RPMI8226 (cell line): ENCODE measurements at regions not wholly inside any gene's neighbourhood (a gene's known extent, or its start where the extent isn't known, plus 50 kb on each side); places are given as distances from the start of the nearest gene placed in this dataset.
A peak's percentile ranks its signal among the peaks of the same experiment; 100 is the strongest.
"Not testable (repeated sequence)": the region's sequence is repeated elsewhere in the genome, so short reads cannot be mapped to it uniquely, and the experiment has no call there.

Experiments
- DNase-seq: peaks from one replicate; pipeline ENCODE4 v3.0.0-alpha.2; 2015

DNA sequence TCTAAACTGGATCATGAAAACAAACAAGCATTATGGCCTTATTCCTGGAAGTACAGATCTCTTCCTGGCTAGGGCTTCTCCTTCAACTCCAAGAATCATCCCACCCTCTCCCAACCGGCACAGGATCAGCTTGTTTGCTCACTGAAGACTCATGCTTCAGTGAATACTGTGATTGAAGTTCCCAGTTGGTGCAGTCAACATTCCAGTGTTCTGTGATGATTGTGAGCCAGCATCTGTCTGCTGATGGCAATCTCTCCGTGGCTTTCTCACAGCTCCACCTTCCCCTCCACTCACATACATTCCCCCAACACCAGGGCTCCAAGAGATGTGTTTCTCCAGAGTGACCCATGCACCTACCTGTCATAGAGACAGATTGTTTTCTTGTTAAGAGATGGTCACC lies 421.3 kb upstream of the BTBD3 start:
- DNase-seq = no peak

DNA sequence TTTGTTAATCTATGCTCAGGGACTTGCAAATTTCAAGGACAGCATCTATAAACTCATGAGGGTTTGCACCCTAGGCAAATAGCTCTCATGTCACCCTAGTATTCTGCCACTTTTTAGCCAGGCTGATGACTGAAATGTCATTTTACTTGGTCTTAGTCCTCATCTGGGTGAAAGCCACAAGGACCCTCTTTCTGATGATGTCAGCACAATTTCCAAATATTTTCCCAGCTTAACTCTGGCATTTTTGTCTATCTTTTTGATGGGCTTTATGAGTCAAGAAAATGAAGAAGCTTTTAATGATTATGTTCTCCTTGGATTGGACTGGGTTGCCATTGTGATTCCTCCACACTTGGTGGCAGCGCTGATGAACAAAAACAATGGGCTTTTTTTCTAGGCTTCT lies 420.1 kb upstream of the BTBD3 start:
- DNase-seq = no peak

DNA sequence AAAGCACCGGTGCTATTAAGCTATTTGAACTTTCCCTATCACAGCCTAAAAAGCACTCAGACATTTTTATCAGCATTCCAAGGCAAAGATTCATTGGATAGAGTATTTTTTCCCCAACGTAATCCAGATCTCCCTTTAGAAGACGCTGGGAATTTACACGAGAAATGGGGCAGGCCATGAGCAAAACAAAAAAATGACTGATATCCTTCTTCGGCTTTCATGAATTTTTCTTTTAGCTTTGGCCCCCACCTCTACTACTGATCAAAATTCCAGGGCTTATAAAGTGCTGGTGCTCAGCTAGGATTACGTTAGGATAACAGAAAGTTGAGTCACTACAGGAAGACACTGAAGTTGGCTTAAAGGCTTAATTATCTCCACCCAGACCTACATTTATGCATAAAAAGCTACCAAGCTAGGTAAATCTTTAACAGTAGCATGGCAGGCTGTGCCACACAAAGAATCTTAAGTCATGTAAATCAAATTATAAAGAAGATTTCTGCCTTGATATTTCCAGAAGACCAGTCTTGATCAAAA lies 418.5 kb upstream of the BTBD3 start:
- no peak for DNase-seq

DNA sequence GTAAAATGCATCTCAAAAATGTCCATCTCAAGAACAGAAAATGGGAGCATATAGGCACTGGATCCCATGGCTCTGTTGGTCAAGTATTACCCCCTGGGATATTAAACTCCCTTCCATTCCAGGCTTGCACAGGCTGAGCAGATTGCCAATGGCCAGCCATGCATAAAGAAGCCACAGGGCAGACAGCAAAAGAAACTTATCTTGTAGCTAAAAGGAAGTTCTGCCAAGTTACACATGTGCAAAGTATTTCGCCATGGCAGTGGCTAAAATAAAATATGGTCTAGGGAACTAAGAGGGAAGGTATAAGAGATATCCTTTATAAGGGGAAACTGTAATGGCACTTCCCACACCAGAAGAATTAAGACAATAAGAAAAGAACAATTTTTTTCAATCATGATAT lies 415.6 kb upstream of the BTBD3 start:
- DNase-seq = no peak

DNA sequence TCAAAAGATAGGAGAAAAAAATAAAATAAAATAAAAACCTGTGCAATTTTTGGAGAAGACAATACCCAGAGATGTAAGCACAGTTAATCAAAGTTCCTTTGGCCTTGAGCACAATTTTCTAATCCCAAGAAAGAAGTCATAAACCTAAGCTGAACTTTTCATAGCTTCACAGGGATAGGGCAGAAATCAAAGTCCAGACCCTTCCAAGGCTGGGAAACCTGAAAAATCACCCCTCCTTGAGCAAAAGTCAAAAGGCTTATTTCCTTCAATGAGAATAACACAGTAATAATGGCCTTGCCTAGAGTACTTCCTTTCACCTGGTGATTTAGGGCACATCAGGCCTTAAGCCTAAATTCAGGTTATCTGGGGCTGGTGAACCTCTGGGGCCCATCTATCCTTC lies 415.0 kb upstream of the BTBD3 start:
- DNase-seq = no peak

DNA sequence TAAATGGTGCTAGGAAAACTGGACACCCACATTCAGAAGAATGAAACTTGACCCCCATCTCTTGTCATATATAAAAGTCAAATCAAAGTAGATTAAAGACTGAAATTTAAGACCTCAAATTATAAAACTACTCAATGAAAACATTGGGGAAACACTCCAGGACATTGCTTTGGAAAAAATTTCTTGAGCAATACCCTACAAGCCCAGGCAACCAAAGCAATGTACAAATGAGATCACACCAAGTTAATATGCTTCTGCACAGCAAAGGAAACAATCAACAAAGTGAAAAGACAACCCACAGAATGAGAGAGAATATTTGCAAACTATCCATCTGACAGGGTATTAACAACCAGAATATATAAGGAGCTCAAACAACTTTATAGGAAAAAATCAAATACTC lies 407.9 kb upstream of the BTBD3 start:
- no peak for DNase-seq

DNA sequence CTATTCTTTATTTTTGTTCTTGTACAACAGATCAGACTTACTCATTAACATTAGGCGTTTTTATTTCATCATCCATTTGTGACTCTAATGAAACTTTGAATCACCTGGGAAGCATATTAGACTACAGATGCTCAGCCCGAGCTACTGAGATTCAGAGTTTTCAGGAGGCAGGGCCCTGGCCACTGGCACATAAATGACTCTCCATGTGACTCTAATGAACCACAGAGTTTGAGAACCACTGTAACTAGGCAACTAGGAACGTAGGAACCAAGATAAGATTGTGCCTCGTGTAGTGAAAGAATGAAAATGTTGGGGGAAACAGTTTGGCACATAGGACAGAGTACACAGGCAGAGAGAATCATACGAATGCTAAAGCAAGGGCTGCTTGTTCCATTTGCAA lies 405.9 kb upstream of the BTBD3 start:
- DNase-seq = no peak

DNA sequence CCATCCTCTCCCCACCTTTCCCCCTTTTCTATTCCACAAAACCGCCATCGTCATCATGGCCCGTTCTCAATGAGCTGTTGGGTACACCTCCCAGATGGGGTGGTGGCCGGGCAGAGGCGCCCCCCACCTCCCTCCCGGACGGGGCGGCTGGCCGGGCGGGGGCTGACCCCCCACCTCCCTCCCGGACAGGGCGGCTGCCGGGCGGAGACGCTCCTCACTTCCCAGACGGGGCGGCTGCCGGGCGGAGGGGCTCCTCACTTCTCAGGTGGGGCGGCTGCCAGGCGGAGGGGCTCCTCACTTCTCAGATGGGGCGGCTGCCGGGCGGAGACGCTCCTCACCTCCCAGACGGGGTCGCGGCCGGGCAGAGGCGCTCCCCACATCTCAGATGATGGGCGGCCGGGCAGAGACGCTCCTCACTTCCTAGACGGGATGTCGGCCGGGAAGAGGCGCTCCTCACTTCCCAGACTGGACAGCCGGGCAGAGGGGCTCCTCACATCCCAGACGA lies 404.4 kb upstream of the BTBD3 start:
- not testable (repeated sequence) for DNase-seq

DNA sequence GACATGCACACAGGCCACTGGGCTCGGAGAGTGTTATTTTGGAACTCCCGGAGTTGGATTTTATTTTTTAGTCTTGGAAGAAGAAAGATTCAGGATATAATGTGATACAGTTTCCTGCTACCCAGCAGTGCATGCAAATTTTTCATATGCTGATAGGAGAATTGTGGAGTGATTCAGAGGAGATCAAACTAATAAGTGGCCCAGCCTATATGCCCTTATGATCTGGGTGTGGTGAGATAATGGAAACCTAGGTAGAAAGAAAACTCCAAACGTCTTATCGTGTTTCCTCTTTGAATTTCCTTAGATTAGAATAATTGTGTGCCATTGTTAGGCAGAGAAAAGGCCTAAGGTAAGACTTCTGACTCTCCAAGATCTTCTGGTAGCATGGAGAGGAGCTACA lies 401.2 kb upstream of the BTBD3 start:
- DNase-seq = no peak

DNA sequence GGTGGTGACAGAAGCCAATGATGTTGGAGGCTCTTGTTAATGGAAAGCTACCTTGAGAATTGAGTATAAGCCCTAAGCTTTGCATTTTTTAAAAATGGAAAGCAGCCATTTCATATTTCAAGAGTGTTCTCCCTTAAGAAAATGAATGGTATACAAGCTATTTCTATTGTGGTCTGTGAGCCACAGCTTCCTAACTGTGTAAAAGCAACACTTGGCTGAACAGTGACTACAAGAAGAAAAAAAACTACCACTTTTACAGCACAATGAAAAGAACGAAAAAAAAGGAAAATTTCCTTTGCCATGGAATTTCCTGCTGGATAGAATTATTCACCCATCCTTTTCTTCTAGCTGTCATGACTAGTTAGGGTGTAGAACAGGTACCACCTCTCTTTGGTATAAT lies 397.1 kb upstream of the BTBD3 start:
- no peak for DNase-seq

DNA sequence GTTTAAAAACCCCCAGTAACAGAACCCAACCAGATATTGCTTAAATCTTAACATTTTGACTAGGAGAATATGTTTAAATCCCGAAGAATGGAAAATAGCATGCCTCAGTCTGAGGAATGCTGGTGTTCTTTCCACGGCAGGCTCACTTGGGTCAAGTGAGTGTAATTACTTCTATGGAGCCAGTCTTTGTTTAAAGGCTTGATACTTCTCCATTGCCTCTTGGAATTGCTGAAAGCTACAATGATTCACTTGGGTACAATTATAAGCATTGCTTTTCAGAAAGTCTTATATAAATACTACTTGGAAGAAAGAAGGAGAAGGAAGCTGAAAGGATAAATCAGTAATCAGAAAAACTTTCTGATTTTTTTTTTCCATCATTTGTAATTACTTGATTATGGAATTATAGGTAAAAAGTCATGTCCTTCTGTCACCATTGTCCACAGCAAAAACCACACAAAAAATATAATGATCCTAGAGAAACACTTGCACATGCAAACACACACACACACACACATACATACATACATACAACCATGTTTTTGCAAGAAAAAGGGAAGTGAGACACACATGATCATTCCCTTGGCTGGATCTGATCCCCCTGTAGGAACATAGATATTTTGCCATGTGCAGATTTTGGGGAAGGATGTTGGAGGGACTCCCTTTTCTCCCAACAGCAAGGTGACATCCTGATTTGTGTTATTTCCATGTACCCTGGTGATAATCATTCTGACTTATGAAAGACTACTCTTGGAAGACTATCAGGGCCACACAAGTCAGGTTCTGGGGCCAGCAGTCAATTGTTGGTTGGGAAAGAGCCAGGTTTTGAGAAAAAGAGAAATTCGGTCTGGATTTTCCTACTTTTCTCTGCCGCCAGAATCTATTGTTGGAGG lies 396.0 kb upstream of the BTBD3 start:
- DNase-seq = no peak

DNA sequence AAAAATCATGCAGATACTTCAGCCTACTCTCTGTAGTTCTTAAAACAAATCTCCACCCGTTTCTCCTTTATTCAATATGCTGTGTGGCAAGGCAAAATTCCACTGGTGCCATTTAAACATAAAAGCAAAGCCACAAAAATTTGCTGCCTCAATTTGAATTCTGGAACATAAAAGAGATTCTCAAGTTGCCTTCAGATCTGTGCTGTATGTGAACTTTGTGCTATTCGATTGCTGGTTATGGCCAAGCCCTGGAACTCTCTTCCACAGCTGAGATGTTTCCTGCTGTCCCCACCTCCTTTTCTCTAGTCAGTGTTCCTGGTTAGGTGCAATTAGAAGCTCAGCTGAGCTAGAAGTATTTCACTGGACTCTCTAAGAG lies 395.3 kb upstream of the BTBD3 start:
- DNase-seq = no peak

DNA sequence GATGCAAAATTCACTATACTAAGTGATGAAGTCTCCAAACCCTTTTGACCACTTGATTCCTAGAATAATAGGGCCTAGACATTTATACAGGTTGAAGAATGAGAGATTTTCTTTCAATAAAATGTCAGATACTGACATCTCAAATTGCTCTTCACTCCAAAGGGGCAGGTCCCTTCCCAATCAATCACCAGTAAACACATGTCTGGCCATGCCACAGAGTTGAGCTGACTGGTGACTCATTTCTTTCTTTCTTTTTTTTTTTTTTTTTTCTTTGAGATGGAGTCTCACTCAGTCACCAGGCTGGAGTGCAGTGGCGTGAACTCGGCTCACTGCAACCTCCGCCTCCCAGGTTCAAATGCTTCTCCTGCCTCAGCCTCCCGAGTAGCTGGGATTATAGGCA lies 388.6 kb upstream of the BTBD3 start:
- DNase-seq = no peak

DNA sequence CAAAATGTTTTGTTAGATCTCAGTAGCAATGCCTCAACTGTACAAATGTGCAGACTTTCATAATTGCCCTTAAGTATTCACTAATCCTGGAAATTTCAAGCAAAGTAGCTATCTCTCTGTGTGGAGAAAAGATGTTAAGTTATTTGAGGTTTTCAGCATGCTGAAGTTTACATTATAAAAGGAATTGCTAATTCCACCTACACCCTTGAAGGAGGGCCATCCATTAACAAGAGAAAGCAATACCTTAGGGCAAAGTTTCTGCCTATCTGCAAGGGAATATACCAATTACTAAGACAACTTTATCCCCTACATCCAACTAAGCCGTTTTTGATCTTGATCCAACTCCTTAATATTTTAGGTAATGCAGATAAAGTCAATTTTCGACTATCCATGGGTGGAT lies 380.7 kb upstream of the BTBD3 start:
- DNase-seq = no peak

DNA sequence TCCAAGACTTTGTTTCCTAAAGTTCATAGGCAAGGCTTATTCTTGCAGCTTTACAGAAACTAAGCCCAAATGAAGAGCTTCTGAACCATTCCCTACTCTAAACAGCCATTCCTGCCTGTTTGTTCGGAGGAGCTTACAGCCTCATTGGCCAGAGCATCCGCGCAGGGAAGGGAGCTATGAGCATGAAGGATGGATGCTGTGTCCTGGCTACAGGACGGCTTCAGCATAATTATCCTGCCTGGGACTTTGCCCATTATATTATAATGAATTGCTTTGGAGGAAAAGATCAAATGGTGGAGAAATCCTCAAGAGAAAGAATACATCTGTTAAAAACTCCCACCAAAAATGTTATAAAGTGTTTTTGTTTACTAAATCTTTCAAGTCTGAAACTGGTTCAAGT lies 378.2 kb upstream of the BTBD3 start:
- DNase-seq = no peak

DNA sequence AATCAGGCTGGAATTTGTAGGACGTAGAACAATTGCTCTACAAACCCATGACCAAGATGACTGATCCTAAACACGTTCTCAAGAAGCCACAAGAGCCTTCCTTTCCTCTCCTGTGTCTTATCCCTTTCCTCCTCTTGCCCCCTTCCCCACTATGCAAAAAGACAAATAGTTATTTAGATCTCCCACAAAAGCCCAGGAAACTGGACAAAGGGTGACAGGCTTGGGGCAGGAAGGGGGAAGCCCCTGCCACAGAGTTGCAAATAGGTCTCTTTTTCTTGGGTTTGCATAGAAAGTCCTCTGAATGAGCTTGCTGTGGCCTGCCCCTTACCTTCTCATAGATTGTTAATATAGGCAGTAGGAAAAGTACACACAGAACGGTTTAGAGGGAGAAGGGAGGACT lies 377.1 kb upstream of the BTBD3 start:
- DNase-seq = no peak

DNA sequence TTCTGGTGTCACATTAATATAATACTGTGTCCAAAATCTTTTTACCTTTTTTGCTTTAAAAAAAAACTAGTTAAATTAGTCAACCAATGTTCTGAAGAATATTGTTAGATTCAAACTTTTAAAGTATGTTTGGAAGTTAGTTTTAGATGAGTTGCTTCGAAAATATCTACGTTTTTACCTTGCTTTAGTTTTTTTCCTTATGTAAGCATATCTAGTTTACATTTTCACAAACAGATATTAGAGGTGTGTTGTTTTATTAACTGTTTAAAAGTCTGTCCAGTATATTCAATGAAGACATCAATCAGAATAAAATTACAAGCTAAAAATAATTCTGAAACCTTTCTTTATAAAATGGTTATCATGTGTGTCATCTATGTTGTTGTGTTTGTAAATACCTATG lies 375.0 kb upstream of the BTBD3 start:
- DNase-seq = no peak

DNA sequence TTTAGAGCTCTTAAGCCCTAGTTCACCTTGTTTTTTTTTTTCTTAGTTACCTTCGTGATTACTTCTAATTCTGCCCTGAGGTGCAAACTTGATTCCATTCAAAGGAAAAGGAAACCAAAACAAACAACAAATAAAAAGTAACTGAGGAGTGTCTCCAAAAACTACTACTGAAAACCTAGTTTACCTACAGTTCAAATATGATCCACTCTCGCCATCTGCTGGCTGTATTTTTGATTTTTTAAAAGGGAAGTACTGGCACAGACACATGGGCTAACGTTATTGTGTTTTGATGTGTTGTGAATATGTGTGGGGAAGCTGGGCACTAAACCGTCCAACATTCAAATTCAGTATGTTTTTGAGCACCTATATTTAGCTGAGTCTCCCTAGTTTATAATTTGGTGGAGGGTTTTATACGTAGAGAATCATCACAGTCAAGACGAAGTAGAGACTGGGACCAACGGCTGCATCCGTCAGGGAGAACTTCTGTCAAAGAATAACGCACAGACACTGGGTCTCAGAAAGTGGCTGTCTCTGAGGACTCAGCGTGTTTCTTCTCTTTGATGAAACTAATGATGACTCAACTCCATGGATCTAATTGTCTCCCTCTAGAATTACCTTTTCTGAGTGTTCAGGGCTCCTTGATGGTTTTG lies 373.5 kb upstream of the BTBD3 start:
- DNase-seq = peak; percentile 63

DNA sequence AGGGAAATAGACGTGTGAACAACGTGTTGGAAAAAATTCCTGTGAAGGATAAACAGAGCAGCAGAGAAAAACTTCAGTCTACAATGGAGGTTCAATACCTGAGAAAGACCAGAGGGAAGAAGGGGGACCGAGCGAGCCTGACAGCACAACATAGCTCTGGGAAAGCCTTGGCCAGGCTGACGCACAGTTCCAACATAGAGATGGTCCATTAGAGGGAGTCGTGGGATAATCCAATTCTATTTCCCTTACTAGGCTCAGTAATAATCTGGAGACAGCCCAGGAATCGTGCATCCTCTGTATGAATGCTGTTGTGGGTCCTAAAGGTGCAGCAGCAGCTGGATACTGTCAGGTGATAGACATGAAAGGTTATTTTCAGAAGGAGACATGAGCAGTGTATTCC lies 370.8 kb upstream of the BTBD3 start:
- DNase-seq = no peak

DNA sequence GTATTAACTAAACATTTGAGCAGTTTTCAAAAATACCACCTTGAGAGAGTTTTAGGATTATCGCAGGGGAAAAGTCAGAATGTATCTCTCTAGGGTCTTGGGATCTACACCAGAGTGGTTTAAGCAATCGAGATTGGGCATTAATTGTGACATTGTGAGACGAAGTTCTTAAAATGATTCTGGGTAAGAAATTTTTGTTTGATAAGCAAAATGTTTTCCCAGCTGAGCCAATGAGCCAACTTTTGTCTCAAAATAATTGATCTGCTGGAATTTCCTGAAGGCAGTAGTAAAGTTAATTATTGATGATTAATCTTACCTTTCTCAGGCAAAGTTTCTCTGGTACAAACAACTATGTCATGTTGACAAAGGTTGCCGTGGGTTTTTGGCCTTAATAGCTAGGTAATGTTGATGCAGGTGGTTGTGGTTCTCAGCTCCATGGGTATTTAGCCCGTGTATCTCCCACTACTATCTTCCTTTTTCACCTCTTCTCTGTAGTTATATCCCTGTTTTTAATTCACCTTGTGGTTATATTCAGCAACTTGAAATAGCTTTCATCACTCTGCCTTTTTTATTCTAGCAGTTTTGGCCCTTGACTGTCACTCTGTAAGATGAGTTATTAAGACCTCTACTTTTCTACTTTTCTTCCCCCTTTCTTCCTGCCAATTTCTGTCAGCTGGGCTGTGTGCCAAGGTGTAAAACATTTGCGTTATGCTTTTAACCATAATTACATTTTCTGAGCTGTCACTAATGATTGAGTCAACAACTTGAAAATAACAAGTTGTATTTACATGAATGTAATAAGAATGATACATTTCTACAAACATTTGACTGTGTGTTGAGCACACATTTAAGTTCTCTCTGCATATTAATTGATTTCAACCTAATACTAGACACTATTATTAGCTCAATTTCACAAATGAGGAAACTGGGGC lies 368.3 kb upstream of the BTBD3 start:
- DNase-seq = no peak

DNA sequence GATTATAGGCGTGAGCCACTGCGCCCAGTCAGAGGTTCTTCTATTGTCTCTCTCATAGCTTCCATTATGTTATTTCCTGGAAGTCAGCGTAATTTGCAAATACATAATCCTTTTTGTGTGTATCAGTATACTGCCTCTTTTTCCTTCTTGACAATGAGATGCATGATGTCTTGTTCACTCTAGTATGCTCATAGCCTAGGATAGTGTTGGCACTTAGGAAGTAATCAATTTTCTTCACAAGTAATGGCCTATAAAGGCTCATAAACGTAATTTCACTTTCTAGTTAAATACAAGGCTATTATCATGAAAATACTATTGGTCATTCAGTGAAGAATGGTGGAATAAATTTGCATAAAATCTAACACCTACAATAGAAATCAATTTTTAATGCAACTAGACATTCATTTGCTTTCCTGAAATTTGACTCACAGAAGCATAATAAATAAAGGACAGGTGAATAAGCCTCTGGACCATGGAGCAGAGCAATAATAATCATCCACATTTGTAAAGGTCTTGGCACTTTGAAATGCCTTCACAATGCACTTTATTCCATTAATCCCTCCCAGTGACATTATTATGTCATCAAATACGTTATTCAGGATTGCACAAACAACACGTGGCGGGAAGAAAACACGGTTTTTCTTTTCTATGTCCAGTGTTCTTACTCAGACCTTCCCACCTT lies 366.9 kb upstream of the BTBD3 start:
- DNase-seq = no peak

DNA sequence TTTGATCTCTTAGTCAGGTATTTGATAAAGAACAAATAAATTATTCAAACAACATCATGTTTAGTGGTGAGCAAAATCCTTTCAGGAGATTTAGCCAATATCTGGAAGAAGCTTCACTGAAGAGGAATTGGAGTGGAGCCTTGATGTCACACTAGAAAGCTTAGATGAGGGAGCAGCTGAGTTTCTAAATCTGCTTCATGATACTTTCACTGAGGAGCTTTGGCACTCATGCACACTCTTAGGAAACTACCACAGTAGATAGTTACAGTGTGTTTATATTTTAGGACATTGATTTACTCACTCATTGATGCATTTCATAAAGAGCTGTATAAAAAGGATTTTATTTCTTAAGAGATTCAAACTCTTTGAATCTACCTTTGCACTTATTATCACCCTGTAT lies 366.2 kb upstream of the BTBD3 start:
- DNase-seq = no peak

DNA sequence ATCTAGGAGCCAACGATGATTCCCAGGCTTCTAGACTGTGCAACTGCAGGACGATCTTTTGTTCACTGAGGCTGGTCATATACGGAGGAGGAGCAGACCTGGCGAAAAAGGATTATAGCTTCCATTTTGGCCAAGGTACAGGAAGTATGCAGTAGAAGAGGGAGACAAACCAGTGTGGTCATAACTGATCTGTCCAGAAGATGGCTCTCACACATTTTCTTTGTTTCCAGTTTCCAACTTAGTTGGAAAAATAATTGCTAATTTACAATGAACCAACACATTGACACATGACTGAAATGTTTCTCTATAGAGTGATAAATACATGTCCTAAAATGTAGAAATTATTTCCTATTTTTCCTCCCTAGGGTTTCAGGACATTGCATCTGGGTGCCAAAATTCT lies 364.1 kb upstream of the BTBD3 start:
- peak; percentile 9 for DNase-seq
